Inflammatory macrophage treated with lipopolysaccharide for 1 hour (primary cell): ENCODE measurements at regions not wholly inside any gene's neighbourhood (a gene's known extent, or its start where the extent isn't known, plus 50 kb on each side); places are given as distances from the start of the nearest gene placed in this dataset.

Experiments
- DNase-seq, 2 donors: peaks; one replicate each; pipeline ENCODE4 v3.0.0-alpha.2; 2020 to 2022

- DNase-seq, result peak; percentile 52 to 56
Observed at GRCh38 chr5:138664276-138664943, 88.8 kb upstream of the CTNNA1 start.

DNA sequence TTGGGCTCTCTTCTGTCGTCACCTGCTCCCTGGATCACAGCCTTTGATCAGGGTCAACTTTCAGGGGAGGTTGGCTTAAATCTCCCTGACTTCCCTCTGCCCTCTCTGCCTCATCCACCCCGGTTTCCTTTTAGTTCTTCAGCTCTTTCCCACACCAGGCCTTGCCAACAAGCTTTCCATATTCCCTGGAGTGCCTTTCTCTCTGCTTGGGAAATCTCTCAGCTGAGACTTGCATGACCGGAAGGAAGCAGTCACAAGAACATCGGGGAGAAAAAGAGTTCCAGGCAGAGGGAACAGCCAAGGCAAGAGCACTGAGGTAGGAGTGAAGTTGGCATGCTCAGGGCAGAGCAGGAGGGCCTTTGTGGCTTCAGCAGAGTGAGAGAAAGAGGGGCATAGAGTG is 88.4 kb upstream of the HSPA9 start:
- no peak for DNase-seq

- peak; percentile 66 to 70 for DNase-seq
Observed at GRCh38 chr5:138663009-138663408, 87.8 kb upstream of the HSPA9 start.

DNA sequence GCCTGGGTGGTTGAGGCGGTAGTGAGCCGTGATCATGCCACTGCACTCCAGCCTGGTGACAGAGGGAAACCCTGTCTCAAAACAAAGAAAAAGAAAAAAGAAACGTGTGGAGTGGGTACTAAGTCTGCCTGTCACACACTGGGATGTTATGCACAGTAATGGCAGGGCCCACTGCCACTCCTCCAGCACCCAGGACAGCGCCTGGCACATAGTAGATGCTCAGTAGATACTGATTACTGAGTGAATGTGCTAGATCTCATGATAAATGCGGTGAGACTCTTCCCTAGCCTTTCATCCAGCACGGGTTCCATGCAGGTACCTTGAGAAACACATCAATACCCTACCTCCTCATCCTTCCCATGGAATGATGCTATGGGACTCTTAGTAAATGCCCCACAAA is 87.4 kb upstream of the HSPA9 start:
- DNase-seq, result peak in 1 of 2 donors; percentile 24

GRCh38 chr5:138661991-138662434 is 86.8 kb upstream of the HSPA9 start:
- no peak for DNase-seq

DNA sequence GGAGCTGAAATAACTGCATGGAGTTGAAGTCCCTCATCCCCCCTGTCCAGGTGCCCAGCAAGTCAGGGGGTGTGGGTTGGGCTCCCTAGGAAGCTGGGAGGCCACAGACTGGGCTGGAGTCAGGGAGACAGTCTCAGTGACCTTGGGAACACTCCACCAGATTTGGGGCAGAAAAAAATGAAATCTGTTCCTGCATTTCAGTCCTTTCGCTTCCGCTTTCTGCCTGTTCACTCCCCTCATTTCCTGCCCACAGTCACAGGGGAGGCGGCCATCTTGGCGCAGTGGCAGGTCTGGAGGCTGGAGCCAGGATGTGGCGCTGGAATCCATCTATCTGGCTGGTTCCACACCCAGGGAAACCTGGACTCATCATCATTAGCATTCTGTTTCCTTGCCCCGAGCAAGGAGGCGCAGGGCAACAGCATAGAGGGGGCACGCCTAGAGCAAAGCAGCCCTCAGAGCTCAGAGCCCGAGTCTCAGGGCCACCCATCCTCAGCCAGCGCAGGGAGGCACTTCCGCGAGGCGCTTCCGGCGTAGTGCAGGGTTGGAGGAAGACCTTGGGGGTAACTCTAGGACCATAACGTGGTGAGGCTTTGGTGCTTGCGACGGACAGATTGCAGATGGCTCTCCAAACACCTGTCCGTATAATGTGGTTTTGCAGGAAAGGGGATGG is 86.2 kb upstream of the HSPA9 start:
- peak; percentile 39 to 42 for DNase-seq

- DNase-seq, result no peak
Observed at GRCh38 chr5:138660051-138660572, 84.9 kb upstream of the HSPA9 start.

DNA sequence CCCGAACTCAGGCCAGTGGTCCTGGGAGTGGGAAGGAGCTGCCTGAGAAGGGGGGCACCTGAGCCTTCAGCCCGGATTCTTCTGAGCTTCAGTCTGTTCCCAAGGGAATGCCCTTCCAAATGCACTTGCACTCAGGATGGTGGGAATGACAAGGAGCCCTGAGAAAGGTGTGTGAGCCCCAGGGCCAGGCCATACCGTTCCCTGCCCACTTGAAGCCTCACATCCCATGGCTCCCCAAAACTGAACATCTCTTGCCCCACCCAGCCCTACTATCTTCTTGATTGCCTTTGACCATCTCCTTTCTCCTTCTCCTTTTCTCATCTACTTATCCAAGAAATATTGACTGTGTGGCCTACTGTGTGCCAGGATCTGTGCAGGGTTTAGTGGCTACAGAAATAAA is 84.4 kb upstream of the HSPA9 start:
- DNase-seq, result no peak

DNA sequence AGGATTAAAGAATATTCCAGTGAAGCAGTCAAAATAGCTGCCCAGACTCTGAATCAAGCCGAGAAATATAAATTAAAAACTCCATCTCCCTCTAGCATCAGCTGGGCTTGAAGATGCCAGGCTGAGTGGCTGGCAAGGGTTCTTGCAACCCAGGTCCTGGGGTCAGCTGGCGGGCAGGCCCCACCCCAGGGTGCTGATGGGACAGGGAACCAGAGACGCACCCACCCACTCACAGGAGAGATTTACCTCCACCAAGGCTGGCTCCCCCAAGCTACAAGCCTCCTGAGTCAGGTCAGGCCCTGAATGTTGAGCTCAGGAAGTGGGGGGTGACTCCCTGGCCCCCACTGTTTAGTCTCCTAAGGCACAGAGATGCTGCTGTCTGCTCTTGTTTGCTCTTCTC is 83.9 kb upstream of the HSPA9 start:
- DNase-seq, result no peak

DNA sequence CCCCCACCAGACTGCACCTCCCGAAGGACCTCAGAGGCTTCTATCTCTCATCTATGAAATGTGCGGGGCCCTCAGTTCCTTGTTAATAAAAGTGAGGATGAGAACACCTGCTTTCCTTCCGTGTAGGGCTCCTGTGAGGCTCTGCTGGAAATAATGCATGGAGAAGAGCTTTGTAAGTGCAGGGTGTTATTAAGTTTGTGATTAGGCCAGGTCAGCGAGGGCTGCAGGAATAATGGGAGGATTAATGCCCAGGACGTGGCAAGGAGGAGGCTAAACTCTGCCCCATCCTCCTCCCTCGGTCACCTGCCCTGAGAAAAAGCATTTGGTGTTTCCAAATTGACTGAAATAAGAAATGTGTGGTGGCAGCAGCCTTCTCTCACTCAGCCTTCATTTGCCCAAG is 83.5 kb upstream of the HSPA9 start:
- no peak for DNase-seq

DNA sequence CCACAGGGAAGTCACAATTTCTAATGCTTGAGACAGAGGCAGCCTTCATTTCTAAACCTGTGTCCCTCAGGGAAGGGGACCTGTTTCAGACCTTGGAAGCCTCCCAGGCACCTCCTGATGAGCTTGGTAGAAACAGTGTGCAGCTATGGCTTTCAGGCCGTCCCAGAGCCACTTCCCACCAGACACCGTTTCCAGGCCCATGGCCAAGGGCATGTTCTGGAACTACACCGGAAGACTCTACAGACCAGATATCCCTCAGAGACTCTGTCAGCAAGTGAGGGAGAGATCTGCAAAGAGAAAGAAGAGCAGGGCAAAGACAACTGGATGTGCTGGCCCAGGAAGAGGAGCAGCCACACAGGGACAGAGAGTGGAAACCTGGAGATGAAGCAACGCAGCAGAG is 82.2 kb upstream of the HSPA9 start:
- DNase-seq, result no peak

DNA sequence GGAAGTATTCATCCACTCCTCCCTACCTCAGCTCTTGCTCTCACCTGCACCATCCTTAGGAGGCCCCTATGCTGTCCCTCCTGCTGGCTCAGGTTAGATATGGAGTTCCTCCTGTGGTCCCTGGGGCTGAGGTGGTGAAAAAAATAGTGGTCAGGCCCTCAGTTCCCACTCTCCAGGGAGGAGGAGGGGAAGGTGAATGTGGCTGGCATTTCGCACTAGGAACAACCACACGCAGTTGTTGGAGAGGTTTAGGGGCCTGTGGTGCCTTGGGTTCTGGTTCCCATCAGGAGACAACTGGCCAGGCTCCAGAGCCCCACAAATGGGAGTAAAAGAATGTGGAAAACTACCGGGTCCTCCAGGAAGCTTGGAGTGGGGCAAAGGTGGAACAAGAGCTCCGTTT is 81.7 kb upstream of the HSPA9 start:
- DNase-seq, result no peak

DNA sequence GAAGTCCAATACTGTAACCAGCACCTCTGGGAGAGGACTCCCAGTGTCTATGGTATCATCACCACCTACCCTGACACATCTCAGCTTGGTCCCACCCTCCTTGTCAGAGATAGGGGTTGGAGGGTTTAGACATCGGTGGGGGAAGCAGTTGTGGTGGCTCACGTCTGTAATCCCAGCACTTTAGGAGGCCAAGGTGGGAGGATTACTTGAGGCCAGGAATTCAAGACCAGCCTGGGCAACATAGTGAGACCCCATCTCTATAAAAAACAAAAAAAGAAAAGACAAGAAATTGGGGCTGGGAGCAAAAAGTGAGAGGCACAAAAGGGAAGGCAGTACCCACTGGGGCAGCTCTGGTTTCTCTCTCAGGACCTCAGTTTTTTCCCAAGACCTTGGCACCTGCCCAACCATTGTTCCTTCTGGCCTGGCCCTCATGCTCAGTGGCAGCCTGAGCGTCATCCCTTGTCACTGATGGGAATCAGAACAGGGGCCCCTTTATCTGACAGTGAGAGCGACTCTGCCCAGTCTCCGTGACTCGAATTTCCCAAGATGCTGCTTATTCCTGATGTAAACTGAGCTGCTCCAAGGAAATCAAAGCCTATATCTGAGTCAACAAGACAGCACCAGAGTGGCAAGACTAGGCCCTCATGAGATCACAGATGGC is 80.5 kb upstream of the HSPA9 start:
- no peak for DNase-seq

DNA sequence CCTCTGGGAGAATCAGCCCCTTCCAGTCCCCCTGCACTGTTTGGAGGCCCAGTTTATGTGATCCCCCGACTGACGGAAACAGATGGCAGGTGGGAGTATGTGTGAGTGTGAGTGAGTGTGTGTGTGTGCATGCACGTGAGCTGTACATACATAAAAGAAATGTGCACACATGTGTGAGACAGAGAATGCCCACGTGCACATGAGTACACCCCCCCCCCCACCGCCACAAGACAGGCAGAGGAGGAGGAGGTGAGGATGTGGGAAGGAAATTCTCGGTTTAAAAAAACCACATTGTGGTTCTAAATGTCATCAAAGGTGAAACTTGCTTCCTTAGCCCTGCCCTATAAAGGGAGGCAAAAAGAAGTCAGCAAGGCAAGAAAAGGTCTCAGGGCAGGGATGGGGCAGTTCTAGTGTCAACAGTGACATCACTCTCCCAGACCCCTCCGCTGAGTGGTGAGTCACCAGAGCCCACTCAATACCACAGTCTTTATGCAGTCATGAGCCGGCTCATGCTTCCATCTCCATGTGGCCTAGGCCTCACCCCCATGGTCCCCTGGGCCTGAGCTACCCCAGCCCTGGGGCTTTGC is 79.2 kb upstream of the HSPA9 start:
- DNase-seq, result peak in 1 of 2 donors; percentile 25

DNA sequence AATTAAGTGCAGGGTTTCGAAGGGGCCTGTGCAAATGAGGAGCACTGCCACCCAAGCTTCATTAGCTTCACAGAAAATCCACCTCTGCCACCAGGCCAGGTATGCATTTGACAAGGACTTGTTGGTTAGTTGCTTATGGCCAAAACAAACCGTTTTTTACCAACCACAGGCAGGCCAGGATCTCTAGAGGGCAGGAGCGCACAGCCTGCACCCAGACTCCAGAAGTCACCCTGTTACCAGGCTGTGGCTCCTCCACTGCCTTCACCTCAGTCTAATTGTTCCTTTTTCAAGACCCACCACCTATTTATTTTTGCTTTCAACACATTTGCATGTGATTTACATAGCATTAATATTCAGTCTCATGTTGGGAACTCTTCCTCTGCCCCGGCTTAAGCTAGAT is 78.3 kb upstream of the HSPA9 start:
- DNase-seq, result peak in 1 of 2 donors; percentile 11

- DNase-seq, result no peak
Observed at GRCh38 chr5:138651767-138652117, 76.5 kb upstream of the HSPA9 start.

- no peak for DNase-seq
Observed at GRCh38 chr5:138651058-138651766, 76.0 kb upstream of the HSPA9 start.

GRCh38 chr5:138650196-138650595 is 75.0 kb upstream of the HSPA9 start:
- DNase-seq, result no peak

DNA sequence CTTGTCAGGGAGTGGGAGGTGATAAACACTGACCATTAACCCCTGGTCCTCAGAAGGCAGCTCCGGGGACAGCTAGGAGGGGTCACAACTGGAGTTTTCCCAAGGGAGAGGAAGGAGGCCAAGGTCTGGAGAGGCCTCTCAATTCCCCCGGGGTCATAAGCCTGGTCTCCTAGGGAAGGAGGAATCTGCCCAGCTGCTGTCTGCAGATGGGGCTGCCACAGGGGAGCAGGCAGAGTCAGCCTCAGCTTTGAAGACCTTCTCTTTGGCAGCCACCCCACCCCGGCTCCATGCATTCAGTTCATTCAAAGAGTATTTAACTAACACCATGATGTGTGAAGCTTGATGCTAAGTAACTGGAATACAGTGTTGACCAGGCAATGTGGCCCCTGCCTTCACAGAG is 74.6 kb upstream of the HSPA9 start:
- DNase-seq, result no peak

DNA sequence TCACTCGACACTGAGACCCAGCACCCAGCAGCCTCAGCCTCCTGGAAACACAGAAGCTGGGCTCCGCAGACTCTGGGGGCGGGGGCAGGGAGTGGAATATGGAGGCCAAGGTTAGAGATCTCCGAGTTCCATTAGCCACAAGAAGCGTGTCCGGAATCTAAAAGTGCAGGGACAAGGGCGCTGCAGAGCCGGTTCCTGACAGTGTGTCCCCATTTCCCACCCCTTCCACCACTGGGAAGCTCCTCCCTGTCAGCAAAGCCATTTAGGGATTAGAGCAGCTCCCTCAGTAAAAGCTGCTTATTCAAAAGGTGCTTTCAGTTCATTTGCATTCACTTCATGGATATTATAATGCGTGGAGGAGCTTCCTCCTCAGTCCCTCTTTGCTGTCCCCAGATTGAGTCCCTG is 74.1 kb upstream of the HSPA9 start:
- no peak for DNase-seq

DNA sequence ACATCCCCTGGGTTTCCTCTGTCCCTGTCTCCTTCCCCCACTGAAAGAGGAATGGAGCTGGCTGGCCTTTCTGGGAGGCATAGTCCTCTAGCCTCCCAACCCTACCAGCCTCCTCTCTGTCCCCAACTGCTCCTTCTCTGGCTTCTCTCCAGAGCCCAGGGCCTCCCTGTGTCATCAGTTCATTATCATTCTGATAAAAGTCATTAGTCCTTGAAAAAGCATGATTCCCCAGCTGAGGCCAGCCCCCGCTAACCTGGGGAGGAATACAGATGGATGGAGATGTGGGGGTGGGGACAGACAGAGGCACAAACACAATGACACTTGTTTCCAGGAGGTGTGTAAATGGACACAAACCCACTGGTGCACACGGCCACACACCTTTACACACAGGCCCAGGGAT is 73.6 kb upstream of the HSPA9 start:
- no peak for DNase-seq

- DNase-seq, result no peak
Observed at GRCh38 chr5:138647794-138648410, 72.7 kb upstream of the HSPA9 start.
